Adipocyte (in vitro differentiated cells): ENCODE measurements at regions not wholly inside any gene's neighbourhood (a gene's known extent, or its start where the extent isn't known, plus 50 kb on each side); places are given as distances from the start of the nearest gene placed in this dataset.

Experiments used
- DNase-seq: peaks from one replicate; pipeline ENCODE4 v3.0.0-alpha.2; 2015; ENCODE audit warnings: low read depth
- H3K27me3 ChIP-seq: replicated peaks from 2 replicates; pipeline ENCODE4 v1.7.0; 2013; ENCODE audit warnings: mild to moderate bottlenecking, low read length, moderate library complexity; ENCODE audit not compliant: control insufficient read depth, insufficient read depth
- H3K36me3 ChIP-seq: 2 replicates; pipeline ENCODE4 v1.7.0; 2013; ENCODE audit warnings: low read length, mild to moderate bottlenecking, moderate library complexity; ENCODE audit not compliant: control insufficient read depth, insufficient read depth, severe bottlenecking
- H3K4me1 ChIP-seq: 2 replicates; pipeline ENCODE4 v1.7.0; 2013; ENCODE audit warnings: mild to moderate bottlenecking, low read length, moderate library complexity; ENCODE audit not compliant: control insufficient read depth, insufficient read depth
- H3K4me3 ChIP-seq: 2 replicates; pipeline ENCODE4 v1.7.0; 2013; ENCODE audit warnings: mild to moderate bottlenecking, low read length, moderate library complexity
- H3K9ac ChIP-seq: 2 replicates; pipeline ENCODE4 v1.7.0; 2013; ENCODE audit warnings: mild to moderate bottlenecking, low read length, moderate library complexity
- H3K9me3 ChIP-seq: 2 replicates; pipeline ENCODE4 v1.7.0; 2013; ENCODE audit warnings: mild to moderate bottlenecking, low read length, moderate library complexity; ENCODE audit not compliant: control insufficient read depth

DNA sequence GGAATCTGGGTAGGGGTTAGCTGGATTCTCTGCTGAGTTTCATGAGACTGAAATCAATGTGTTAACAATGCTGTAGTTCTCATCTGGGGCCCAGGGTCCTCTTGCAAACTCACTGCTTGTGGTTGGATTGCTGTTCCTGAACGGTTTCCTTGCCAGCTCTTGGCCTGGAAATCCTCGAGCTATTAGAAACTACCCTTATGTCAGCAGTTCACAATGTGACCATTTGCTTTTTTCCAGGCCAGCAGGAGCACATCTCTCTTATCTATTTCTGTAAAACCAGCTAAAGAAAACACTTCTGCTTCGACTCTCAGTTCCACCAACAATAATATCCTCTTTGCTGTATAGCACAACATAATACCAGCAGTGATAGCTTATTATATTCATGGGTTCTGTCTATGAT, 140.1 kb upstream of the TRAM1L1 start:
- no peaks in the 10 kb centered on the region for H3K9me3 ChIP-seq
- H3K4me3 ChIP-seq = no peak overlapping the region
- H3K36me3 ChIP-seq = no peaks in the 10 kb centered on the region
- DNase-seq = no peak
- no peak overlapping the region for H3K9ac ChIP-seq
- no peaks in the 10 kb centered on the region for H3K27me3 ChIP-seq
- H3K4me1 ChIP-seq = no peaks in the 10 kb centered on the region

DNA sequence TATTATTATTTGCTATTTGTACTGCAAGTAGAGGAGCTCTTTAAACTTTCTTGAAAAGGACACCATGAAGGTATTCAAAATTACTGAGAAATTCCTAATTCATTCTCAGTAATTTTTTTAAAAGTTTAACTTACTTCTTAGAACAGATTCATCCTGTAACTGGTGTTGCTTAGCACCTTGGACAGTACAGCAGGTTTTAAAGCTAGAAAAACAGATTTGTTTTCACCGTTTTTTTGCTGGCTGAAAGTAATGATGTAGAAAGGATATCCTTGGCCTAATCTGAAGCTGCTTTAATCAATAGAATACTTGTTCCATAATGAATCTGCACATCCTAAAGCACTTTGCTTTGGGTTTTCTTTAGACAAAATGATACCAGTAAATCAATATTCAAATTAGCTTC, 142.5 kb upstream of the TRAM1L1 start:
- DNase-seq = peak; percentile 2
- H3K4me3 ChIP-seq = no peak overlapping the region
- H3K9ac ChIP-seq = no peak overlapping the region
- no peaks in the 10 kb centered on the region for H3K27me3 ChIP-seq
- no peaks in the 10 kb centered on the region for H3K9me3 ChIP-seq
- no peaks in the 10 kb centered on the region for H3K4me1 ChIP-seq
- H3K36me3 ChIP-seq = no peaks in the 10 kb centered on the region

DNA sequence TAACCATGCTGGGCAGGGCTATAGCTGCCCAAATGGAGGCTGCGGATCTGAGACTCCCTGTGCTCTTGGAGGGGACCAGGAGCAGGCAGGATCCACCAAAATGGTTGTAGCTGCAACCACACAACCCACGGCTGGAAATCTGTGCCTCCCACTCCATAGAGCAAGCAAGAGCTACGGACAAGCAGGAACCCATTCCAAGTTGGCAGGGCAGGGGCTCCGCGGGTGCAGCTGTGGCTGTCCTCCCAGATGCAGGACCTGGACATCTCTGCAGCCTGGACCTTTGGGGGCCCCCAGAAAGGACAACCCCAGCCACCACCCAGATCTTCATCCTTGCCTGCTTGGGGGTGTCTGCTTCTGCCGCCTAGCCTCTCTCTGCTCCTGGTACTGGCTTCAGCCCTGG, 154.1 kb upstream of the TRAM1L1 start:
- H3K9me3 ChIP-seq = no peaks in the 10 kb centered on the region
- no peaks in the 10 kb centered on the region for H3K36me3 ChIP-seq
- H3K27me3 ChIP-seq = no peaks in the 10 kb centered on the region
- no peak overlapping the region for H3K9ac ChIP-seq
- no peak for DNase-seq
- no peak overlapping the region for H3K4me3 ChIP-seq
- H3K4me1 ChIP-seq = no peaks in the 10 kb centered on the region

DNA sequence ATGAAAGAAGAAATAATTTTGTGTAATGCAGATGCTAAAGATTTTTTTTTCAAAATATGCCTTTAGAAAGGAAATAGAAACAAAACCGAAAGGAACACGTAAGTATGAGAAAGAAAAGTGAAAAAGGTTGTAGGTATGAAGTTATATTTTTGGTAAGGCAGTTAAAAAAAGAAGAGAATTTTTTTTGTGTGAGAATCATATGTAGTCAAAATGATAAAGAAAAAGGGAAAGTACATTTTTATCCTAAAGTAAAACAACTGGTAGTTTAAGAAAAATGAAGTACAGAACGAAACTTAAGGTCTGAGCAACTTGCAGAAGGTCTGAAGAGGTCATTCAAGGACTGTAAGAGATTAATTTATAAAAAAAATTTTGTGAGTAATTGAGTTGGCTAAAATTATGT, 164.0 kb upstream of the TRAM1L1 start:
- DNase-seq = no peak
- Histone ChIP-seq H3K4me3 (no peak overlapping the region), H3K36me3 (no peaks in the 10 kb centered on the region), H3K9me3 (no peaks in the 10 kb centered on the region), H3K4me1 (no peaks in the 10 kb centered on the region), H3K9ac (no peak overlapping the region), H3K27me3 (no peaks in the 10 kb centered on the region)

DNA sequence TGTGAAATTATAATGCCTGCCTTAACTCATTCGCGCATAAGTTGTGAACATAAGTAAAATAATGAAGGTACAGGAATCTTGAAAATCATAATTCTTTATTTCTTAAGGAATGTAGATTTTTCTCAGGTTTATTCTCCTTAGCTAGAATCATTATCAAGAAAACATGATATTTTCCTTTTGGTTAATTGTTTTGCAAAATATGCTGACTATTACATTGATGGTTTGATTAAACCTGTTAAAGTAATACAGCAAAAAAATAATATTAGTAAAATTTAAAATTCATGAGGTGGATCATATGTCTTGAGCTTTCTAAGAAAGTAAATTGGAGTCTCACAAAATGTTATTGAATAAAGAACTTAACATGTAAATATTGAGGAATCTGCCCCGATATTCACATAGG, 178.7 kb upstream of the TRAM1L1 start:
- Histone ChIP-seq H3K27me3 (no peaks in the 10 kb centered on the region), H3K9me3 (no peaks in the 10 kb centered on the region), H3K9ac (no peak overlapping the region), H3K36me3 (no peaks in the 10 kb centered on the region), H3K4me3 (no peak overlapping the region), H3K4me1 (no peaks in the 10 kb centered on the region)
- DNase-seq = no peak

DNA sequence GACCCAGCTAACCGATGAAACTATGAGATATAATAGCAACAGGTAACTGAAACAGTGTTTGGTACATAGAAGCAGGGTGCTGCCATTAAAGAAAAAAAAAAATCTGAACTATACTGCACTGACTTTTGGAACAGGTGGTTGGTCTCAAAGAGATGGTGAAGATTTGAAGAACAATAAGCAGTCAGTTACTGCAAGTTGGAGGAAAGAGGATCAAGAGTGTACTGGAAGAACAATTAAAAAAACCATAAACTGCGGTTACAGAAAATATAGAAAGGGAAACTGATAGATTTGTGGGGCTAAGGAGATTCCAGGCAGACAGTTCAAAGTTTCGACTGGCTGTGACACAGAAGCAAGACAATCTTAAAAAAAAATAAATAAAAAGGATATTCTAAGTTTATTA, 181.9 kb upstream of the TRAM1L1 start:
- no peaks in the 10 kb centered on the region for H3K27me3 ChIP-seq
- H3K4me3 ChIP-seq = no peak overlapping the region
- no peaks in the 10 kb centered on the region for H3K9me3 ChIP-seq
- H3K36me3 ChIP-seq = no peaks in the 10 kb centered on the region
- no peaks in the 10 kb centered on the region for H3K4me1 ChIP-seq
- no peak for DNase-seq
- no peak overlapping the region for H3K9ac ChIP-seq

DNA sequence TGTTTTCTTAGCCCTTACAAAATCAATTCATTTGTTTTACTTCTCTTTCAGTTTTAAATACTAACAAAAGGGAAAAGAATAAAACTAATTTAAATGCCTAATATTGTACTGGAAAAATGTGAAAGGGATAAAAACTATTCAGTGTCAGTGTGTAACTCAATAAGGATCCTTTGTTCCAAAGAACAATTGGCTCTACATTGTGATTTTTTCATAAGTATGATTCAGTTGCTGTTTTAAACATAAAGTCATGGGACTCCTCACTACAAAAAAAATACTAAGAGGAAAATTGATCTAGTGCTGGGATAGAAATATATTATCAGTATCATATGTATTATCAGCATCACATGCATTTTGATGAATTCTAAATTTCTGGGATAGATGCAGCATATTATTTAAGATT, 199.4 kb upstream of the TRAM1L1 start:
- no peaks in the 10 kb centered on the region for H3K27me3 ChIP-seq
- no peaks in the 10 kb centered on the region for H3K9me3 ChIP-seq
- no peak overlapping the region for H3K9ac ChIP-seq
- DNase-seq = no peak
- no peaks in the 10 kb centered on the region for H3K4me1 ChIP-seq
- H3K4me3 ChIP-seq = no peak overlapping the region
- H3K36me3 ChIP-seq = no peaks in the 10 kb centered on the region

DNA sequence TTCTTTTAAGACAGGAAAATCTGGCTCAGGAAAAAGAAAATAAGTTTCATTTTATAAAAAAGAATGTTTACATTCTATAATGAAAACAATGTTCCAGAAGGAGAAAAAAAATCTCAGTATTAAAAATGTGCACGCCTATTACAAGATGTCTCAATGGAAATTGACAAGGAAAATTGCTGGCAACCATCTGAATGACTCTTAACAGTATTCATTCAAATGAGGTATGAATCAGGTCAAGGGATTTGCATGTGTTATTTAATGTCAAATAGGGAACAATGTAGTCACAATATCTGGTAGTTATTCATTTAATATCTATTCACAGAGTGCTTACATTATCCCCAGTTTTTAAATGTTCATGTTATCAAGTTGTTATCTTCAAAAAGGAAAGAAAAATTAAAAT, 208.4 kb upstream of the TRAM1L1 start:
- no peak for DNase-seq
- no peak overlapping the region for H3K9ac ChIP-seq
- H3K4me1 ChIP-seq = no peaks in the 10 kb centered on the region
- H3K36me3 ChIP-seq = no peaks in the 10 kb centered on the region
- no peaks in the 10 kb centered on the region for H3K27me3 ChIP-seq
- no peaks in the 10 kb centered on the region for H3K9me3 ChIP-seq
- H3K4me3 ChIP-seq = no peak overlapping the region

DNA sequence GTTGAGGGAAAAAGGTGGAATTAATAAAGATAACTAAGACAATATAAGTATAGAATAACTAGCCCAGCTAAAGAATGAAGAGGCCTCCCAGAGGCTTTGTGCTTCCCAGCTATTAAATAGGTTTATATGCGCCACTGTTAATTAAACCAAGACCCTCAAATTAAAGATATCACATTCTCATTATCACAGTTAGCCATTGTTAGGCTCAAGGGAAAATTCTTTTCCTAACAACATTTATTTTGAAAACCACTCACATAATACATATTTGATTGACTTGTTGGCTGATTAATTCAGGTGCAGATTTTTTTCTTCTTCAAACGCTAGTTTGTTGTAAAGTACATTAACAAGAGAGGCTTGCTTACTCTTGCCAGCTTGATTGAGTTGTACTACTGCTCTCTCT, 216.8 kb upstream of the TRAM1L1 start:
- no peaks in the 10 kb centered on the region for H3K4me1 ChIP-seq
- no peaks in the 10 kb centered on the region for H3K27me3 ChIP-seq
- H3K9me3 ChIP-seq = no peaks in the 10 kb centered on the region
- H3K36me3 ChIP-seq = no peaks in the 10 kb centered on the region
- no peak overlapping the region for H3K4me3 ChIP-seq
- no peak for DNase-seq
- no peak overlapping the region for H3K9ac ChIP-seq

DNA sequence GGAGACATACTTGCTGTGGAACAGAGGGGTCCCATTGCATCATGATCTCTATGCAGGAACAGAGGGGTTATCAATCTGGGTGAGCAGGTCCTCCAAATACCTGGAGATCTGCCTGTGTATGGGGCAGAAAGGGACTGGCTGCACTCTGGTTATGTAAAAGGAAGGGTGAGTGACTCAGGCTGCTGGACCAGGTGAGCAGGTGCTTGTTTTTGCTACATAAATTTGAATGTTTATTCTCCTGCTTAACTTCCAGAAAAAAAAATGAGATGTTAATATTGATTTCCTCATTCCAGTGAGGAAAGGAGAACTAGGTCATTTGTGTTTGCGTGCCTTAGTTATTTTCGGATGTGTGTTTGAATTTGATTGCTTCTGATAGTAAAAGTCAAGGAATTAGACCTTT, 225.8 kb upstream of the TRAM1L1 start:
- Histone ChIP-seq H3K27me3 (no peaks in the 10 kb centered on the region), H3K36me3 (no peaks in the 10 kb centered on the region), H3K9ac (no peak overlapping the region), H3K9me3 (peaks cover 6% of the 10 kb centered on the region), H3K4me1 (no peaks in the 10 kb centered on the region), H3K4me3 (no peak overlapping the region)
- no peak for DNase-seq

DNA sequence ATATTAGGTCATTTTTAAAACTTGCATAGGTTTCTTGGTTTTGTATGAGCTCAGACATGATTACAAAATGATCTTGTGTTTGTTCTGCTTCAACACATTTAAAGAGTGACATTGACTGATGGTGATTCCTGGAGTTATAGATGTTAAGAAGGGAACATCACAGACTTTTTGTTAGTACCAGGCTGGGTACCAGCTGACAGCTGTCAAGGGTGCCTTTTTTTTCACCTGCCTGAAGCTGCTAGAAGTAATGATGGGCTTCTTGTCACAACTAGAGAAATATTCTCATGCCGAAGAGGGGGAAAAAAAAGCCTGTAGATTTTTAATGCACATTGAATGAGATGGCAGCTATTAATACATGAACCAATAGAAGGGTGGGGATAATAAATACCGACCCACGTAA, 226.6 kb upstream of the TRAM1L1 start:
- peaks cover 6% of the 10 kb centered on the region for H3K9me3 ChIP-seq
- no peak overlapping the region for H3K4me3 ChIP-seq
- no peak for DNase-seq
- no peak overlapping the region for H3K9ac ChIP-seq
- H3K4me1 ChIP-seq = no peaks in the 10 kb centered on the region
- H3K27me3 ChIP-seq = no peaks in the 10 kb centered on the region
- no peaks in the 10 kb centered on the region for H3K36me3 ChIP-seq

DNA sequence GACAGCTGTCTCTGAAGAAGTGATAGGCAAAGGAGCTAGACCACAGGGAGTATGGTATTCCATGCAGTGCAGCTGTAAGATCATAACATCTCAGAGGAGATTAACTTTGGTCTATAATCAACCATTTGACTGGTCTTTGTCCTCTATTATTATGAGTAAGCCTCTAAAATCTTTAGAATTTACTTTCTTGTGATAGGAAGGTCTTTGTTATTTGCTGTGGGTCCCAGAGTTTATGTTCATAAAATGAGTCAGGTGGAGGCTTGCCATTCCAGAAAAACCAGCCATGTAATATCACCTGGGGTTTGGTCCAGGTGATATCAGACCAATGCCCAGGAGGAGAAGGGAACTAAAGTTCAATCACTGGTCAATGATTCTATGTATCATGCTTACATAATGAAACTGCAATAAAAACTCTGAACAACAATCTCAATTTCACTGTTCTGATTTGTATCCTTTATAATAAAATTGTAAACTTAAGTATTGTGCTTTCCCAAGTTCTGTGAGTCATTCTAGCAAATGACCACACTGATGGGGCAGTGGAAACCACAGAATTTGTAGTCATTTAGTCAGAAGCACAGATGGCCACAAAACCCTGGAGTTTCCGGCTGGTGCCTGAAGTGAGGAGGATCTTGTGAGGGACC, 239.6 kb upstream of the TRAM1L1 start:
- H3K4me1 ChIP-seq = no peaks in the 10 kb centered on the region
- no peaks in the 10 kb centered on the region for H3K36me3 ChIP-seq
- H3K4me3 ChIP-seq = no peak overlapping the region
- no peaks in the 10 kb centered on the region for H3K9me3 ChIP-seq
- H3K9ac ChIP-seq = no peak overlapping the region
- peak; percentile 44 for DNase-seq
- no peaks in the 10 kb centered on the region for H3K27me3 ChIP-seq
